ENCODE measurements at regions not wholly inside any gene's neighbourhood (a gene's known extent, or its start where the extent isn't known, plus 50 kb on each side); places are given as distances from the start of the nearest gene placed in this dataset.

- TF ChIP-seq TCF12 (IDR thresholded peaks at IDR 0.05): no peak
- TF ChIP-seq IRF3 (IDR thresholded peaks at IDR 0.05; ENCODE audit: low read depth, low read length): no peak
- TF ChIP-seq EZH2phosphoT487 (IDR thresholded peaks at IDR 0.05; ENCODE audit: borderline replicate concordance, low read depth): no peak
- no peak for TF ChIP-seq MXI1 (IDR thresholded peaks at IDR 0.05; ENCODE audit: low read depth, low read length)
- TF ChIP-seq NRF1 (IDR thresholded peaks at IDR 0.05; ENCODE audit: low read depth, low read length): no peak
- no peak for TF ChIP-seq USF1 (IDR thresholded peaks at IDR 0.05; ENCODE audit: borderline replicate concordance, low read depth)
- no peak for TF ChIP-seq ZBTB33 (IDR thresholded peaks at IDR 0.05; ENCODE audit: borderline replicate concordance, low read depth)
Observed at GRCh38 chr6:81093051-81093450, 659.4 kb downstream of the TENT5A start (continued).

GRCh38 chr6:81088145-81088544, 664.3 kb downstream of the TENT5A start:
- Histone ChIP-seq H3K9me3 (no peaks in the 10 kb centered on the region), H2AFZ (ENCODE audit: low read depth) (no peak overlapping the region), H3K27ac (ENCODE audit: low read depth in 2 of 2, low read length in 1 of 2) (no peak overlapping the region), H3K9me2 (no peaks in the 10 kb centered on the region), H3K4me2 (no peak overlapping the region), H3K79me2 (ENCODE audit: insufficient read depth) (no peaks in the 10 kb centered on the region), H3K36me3 (replicated peaks in 1 of 2; ENCODE audit: control insufficient read depth in 1 of 2, insufficient read depth in 2 of 2, low read length in 1 of 2) (no peaks in the 10 kb centered on the region), H3K27me3 (ENCODE audit: insufficient read depth) (no peaks in the 10 kb centered on the region), H3F3A (replicated peaks; ENCODE audit: insufficient read depth) (no peaks in the 10 kb centered on the region), H4K20me1 (ENCODE audit: insufficient read depth) (no peaks in the 10 kb centered on the region), H3K9ac (no peak overlapping the region), H3K4me1 (ENCODE audit: control insufficient read depth in 1 of 2, insufficient read depth in 2 of 2, low read depth in 1 of 2, low read length in 1 of 2) (no peaks in the 10 kb centered on the region; a peak in 1 of 4 replicates), H3K4me3 (ENCODE audit: low read depth in 2 of 2, low read length in 1 of 2) (no peak overlapping the region)
- WGBS (ENCODE audit: low lambda C conversion rate): 68% methylated on average over 1 of the region's 1 CpG
- no peak for TF ChIP-seq NFIC (IDR thresholded peaks at IDR 0.05; ENCODE audit: borderline replicate concordance)
- no peak for TF ChIP-seq CTCF (IDR thresholded peaks at IDR 0.05)
- TF ChIP-seq FOXJ3 (CRISPR knock-in tag; IDR thresholded peaks at IDR 0.05): no peak
- TF ChIP-seq RAD21 (IDR thresholded peaks at IDR 0.05; ENCODE audit: low read length): no peak
- TF ChIP-seq CHD2 (IDR thresholded peaks at IDR 0.05; ENCODE audit: low read length, partially characterized antibody): no peak
- TF ChIP-seq ZBTB33 (IDR thresholded peaks at IDR 0.05; ENCODE audit: borderline replicate concordance, low read depth): no peak
- no peak for TF ChIP-seq POLR2AphosphoS5 (IDR thresholded peaks at IDR 0.05; ENCODE audit: low read depth, low read length)
- no peak for TF ChIP-seq SMC3 (IDR thresholded peaks at IDR 0.05; ENCODE audit: low read depth, low read length)
- TF ChIP-seq GABPA (IDR thresholded peaks at IDR 0.05; ENCODE audit: low read depth): no peak
- TF ChIP-seq ELF1 (IDR thresholded peaks at IDR 0.05): no peak
- TF ChIP-seq EZH2phosphoT487 (IDR thresholded peaks at IDR 0.05; ENCODE audit: borderline replicate concordance, low read depth): no peak
- no peak for TF ChIP-seq TEAD4 (IDR thresholded peaks at IDR 0.05; ENCODE audit: borderline replicate concordance, insufficient read depth)
- CTCF ChIA-PET: interaction anchor here (1.2 kb wide), 1 partner anchor 12 kb away, joined by 3 read pairs; no protein-coding TSS in a partner anchor
- no peak for DNase-seq
- POLR2A ChIA-PET: no interaction called here
